ENCODE measurements at regions not wholly inside any gene's neighbourhood (a gene's known extent, or its start where the extent isn't known, plus 50 kb on each side); places are given as distances from the start of the nearest gene placed in this dataset.
A peak's percentile ranks its signal among the peaks of the same experiment; 100 is the strongest.

GRCh38 chr3:86618706-86619105 lies 372.2 kb downstream of the VGLL3 start:
- Mint-ChIP-seq H3K27ac (no peak overlapping the region), H3K27me3 (ENCODE audit: low read depth, poor library complexity) (no peaks in the 10 kb centered on the region), H3K4me1 (no peaks in the 10 kb centered on the region), H3K36me3 (ENCODE audit: low read depth) (no peaks in the 10 kb centered on the region), H3K4me3 (no peak overlapping the region), H3K9me3 (peaks cover 4% of the 10 kb centered on the region)
- TF ChIP-seq, protein P1, sequence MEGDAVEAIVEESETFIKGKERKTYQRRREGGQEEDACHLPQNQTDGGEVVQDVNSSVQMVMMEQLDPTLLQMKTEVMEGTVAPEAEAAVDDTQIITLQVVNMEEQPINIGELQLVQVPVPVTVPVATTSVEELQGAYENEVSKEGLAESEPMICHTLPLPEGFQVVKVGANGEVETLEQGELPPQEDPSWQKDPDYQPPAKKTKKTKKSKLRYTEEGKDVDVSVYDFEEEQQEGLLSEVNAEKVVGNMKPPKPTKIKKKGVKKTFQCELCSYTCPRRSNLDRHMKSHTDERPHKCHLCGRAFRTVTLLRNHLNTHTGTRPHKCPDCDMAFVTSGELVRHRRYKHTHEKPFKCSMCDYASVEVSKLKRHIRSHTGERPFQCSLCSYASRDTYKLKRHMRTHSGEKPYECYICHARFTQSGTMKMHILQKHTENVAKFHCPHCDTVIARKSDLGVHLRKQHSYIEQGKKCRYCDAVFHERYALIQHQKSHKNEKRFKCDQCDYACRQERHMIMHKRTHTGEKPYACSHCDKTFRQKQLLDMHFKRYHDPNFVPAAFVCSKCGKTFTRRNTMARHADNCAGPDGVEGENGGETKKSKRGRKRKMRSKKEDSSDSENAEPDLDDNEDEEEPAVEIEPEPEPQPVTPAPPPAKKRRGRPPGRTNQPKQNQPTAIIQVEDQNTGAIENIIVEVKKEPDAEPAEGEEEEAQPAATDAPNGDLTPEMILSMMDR (IDR thresholded peaks at IDR 0.05): no peak
- no peak for DNase-seq

DNA sequence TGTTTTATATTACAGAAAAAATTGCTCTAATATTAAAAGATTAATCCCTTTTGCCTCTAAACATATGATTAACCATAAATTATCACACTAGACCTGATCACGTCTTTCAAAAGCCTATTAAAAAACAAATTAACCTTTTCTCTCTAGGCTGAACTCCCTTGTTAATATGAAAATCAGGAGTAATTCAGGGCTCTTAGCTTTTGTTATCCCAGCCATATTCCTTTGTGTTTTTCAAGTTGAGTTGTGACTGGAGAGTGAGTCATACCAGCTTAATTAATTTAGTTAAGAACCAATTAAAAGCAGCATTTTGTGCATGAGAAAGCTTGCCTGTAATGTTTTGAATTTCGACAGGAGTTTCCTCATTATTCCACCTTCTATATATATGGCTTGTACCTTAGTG lies 385.8 kb downstream of the VGLL3 start:
- Mint-ChIP-seq H3K4me1 (no peaks in the 10 kb centered on the region), H3K27ac (no peak overlapping the region), H3K9me3 (peaks cover 20% of the 10 kb centered on the region), H3K27me3 (ENCODE audit: low read depth, poor library complexity) (no peaks in the 10 kb centered on the region), H3K4me3 (no peak overlapping the region), H3K36me3 (ENCODE audit: low read depth) (no peaks in the 10 kb centered on the region)
- no peak for DNase-seq
- TF ChIP-seq, protein P1 (IDR thresholded peaks at IDR 0.05): no peak

DNA sequence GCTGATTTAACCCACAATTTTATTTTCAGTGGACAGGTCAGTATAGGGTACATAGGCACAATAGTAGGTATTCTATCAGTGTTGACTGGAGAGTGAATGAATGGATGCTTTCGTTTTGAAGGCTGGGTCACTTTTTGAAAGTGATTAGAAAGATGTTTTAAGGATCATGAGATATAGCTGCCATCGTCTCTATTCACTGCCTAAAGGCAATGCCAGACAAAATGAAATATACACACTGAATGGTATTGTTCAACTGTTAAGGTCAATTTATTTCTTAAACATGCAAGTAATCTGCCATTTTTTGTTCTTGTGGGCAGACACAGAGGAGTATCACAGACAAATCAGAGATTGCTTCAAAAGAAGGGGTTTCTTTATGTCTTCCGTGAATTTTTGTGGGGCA lies 395.3 kb downstream of the VGLL3 start:
- H3K36me3 Mint-ChIP-seq (ENCODE audit: low read depth): no peaks in the 10 kb centered on the region
- H3K27me3 Mint-ChIP-seq (ENCODE audit: low read depth, poor library complexity): no peaks in the 10 kb centered on the region
- no peak overlapping the region for H3K27ac Mint-ChIP-seq
- TF ChIP-seq, protein P1 (IDR thresholded peaks at IDR 0.05): no peak
- DNase-seq: no peak
- no peaks in the 10 kb centered on the region for H3K4me1 Mint-ChIP-seq
- no peaks in the 10 kb centered on the region for H3K9me3 Mint-ChIP-seq
- no peak overlapping the region for H3K4me3 Mint-ChIP-seq

DNA sequence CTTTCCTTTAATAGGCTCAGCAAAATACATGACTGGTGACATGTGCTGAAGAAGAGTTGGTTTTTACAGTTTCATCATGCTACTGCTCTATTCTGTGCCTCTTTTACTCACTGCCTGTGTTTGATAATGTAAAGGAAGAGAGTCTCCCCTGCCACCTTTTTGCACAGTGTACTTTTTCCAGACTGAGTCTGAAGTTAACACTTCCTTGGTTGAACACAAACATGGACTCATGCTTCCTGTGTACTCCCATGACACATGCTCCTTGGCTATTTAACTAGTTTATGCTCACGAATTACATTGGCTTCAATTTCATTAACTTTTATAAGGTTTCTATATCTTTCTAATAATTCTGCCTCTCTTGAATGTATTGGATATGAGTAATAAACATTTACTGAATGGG lies 396.1 kb downstream of the VGLL3 start:
- Mint-ChIP-seq H3K27me3 (ENCODE audit: low read depth, poor library complexity) (no peaks in the 10 kb centered on the region), H3K4me3 (no peak overlapping the region), H3K9me3 (no peaks in the 10 kb centered on the region), H3K27ac (no peak overlapping the region), H3K36me3 (ENCODE audit: low read depth) (no peaks in the 10 kb centered on the region), H3K4me1 (no peaks in the 10 kb centered on the region)
- no peak for DNase-seq
- TF ChIP-seq, protein P1 (IDR thresholded peaks at IDR 0.05): no peak

DNA sequence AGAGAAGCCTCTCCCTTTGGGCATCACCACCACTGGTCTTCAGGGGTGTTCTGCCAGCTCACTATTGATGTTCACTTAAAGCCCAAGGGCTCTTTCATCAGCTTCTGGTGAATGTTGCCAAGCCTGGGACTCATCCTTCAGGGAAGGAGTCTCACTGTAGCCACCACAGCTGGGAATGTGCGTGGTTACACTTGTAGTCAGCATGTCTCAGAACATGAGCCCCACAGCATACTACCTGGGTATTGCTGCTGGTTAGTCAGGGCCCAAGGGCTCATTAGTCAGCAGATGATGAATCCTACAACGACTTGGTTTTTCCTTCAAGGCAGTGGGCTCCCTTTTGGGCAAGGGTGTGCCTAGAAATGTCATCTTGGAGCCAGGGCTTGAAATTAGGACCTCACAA lies 412.9 kb downstream of the VGLL3 start:
- no peaks in the 10 kb centered on the region for H3K27me3 Mint-ChIP-seq (ENCODE audit: low read depth, poor library complexity)

DNA sequence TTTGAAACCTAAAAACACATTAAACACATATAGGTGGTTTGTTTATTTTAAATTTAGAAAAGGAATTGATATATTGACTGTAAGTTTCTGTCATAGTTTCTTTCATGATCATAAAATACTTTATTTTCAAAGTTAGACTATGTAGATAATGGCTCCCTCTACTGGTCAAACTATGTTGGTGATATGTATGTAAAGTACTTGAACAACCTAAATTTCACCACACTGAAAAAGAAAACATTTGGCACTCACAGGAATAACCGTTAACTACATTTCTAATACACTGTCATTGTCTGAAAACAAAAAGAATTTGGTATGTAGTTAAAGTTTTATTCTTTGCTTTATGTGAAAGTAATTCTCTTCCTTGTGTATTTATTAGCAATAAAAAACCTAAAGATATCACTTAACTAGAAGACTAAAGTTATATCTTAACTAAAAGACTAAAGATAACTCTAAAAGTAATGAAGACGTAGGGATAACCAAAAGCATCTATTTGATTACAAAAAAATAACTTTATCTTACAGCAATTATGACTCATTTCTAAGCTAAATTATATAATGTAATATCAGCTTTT lies 427.5 kb downstream of the VGLL3 start:
- Mint-ChIP-seq H3K4me1 (no peaks in the 10 kb centered on the region), H3K9me3 (no peaks in the 10 kb centered on the region), H3K36me3 (ENCODE audit: low read depth) (no peaks in the 10 kb centered on the region), H3K27me3 (ENCODE audit: low read depth, poor library complexity) (no peaks in the 10 kb centered on the region), H3K27ac (no peak overlapping the region), H3K4me3 (no peak overlapping the region)
- peak; percentile 8 for DNase-seq
- TF ChIP-seq, protein P1 (IDR thresholded peaks at IDR 0.05): peak; percentile 84

More for the DNA sequence above, 412.9 kb downstream of the VGLL3 start:
- peaks cover 14% of the 10 kb centered on the region for H3K9me3 Mint-ChIP-seq
- H3K36me3 Mint-ChIP-seq (ENCODE audit: low read depth): no peaks in the 10 kb centered on the region
- DNase-seq: no peak
- H3K27ac Mint-ChIP-seq: no peak overlapping the region
- H3K4me3 Mint-ChIP-seq: no peak overlapping the region
- TF ChIP-seq, protein P1 (IDR thresholded peaks at IDR 0.05): no peak
- H3K4me1 Mint-ChIP-seq: no peaks in the 10 kb centered on the region
